ENCODE measurements at regions not wholly inside any gene's neighbourhood (a gene's known extent, or its start where the extent isn't known, plus 50 kb on each side); places are given as distances from the start of the nearest gene placed in this dataset.
"Not testable (repeated sequence)": the region's sequence is repeated elsewhere in the genome, so short reads cannot be mapped to it uniquely, and the experiment has no call there.

GRCh38 chr21:27772816-27773215, 805.9 kb upstream of the ADAMTS5 start:
- DNase-seq, result no peak

GRCh38 chr21:27771938-27772483, 805.1 kb upstream of the ADAMTS5 start:
- Histone ChIP-seq H3K27ac (peak overlapping the region in 1 of 4 donors; percentile 30), H3K36me3 (no peaks in the 10 kb centered on the region), H3K27me3 (no peaks in the 10 kb centered on the region), H3K9me3 (no peaks in the 10 kb centered on the region), H3K4me3 (no peak overlapping the region), H3K4me1 (peaks cover 0 to 6% (median 0%) of the 10 kb centered on the region in 4 donors)
- DNase-seq (no peak), ATAC-seq (ENCODE audit: low FRiP score in 2 of 2) (no peak)
- TF ChIP-seq POLR2A (IDR thresholded peaks at IDR 0.05), result no peak
- no peak for TF ChIP-seq CTCF (IDR thresholded peaks at IDR 0.05)
- TF ChIP-seq EP300 (IDR thresholded peaks at IDR 0.05), result no peak
- no peak for TF ChIP-seq POLR2AphosphoS5 (IDR thresholded peaks at IDR 0.05)
- 84 to 88% methylated on average over 5 of the region's 5 CpGs for WGBS, 2 donors

More at GRCh38 chr21:27772816-27773215, 805.9 kb upstream of the ADAMTS5 start:
- Histone ChIP-seq H3K4me1 (peaks cover 0 to 6% (median 0%) of the 10 kb centered on the region in 4 donors), H3K27ac (no peak overlapping the region), H3K9me3 (no peaks in the 10 kb centered on the region), H3K27me3 (no peaks in the 10 kb centered on the region), H3K36me3 (no peaks in the 10 kb centered on the region), H3K4me3 (no peak overlapping the region)
- no peak for TF ChIP-seq POLR2A (IDR thresholded peaks at IDR 0.05)
- no peak for ATAC-seq (ENCODE audit: low FRiP score in 2 of 2)

- no peaks in the 10 kb centered on the region for H3K36me3 ChIP-seq
- WGBS, 2 donors, result 89 to 94% methylated on average over 2 of the region's 2 CpGs
- no peak for ATAC-seq (ENCODE audit: low FRiP score in 2 of 2)
- no peak overlapping the region for H3K27ac ChIP-seq
- no peak overlapping the region for H3K4me3 ChIP-seq
- no peak for TF ChIP-seq CTCF (IDR thresholded peaks at IDR 0.05)
- no peak for TF ChIP-seq EP300 (IDR thresholded peaks at IDR 0.05)
- TF ChIP-seq POLR2AphosphoS5 (IDR thresholded peaks at IDR 0.05), result no peak
- TF ChIP-seq POLR2A (IDR thresholded peaks at IDR 0.05), result no peak
- peaks cover 0 to 6% (median 0%) of the 10 kb centered on the region in 4 donors for H3K4me1 ChIP-seq
- DNase-seq, result no peak
- H3K27me3 ChIP-seq, result no peaks in the 10 kb centered on the region
- H3K9me3 ChIP-seq, result no peaks in the 10 kb centered on the region
These were observed 802.9 kb upstream of the ADAMTS5 start for GRCh38 chr21:27769763-27770162.

- DNase-seq; H3K27ac ChIP-seq; H3K27me3 ChIP-seq; H3K36me3 ChIP-seq; H3K9me3 ChIP-seq; H3K4me1 ChIP-seq; H3K4me3 ChIP-seq; ATAC-seq (ENCODE audit: low FRiP score in 2 of 2): not testable (repeated sequence)
- 89 to 90% methylated on average over 5 of the region's 5 CpGs for WGBS, 2 donors
These were observed 801.3 kb upstream of the ADAMTS5 start for GRCh38 chr21:27768046-27768637.

- Histone ChIP-seq H3K4me3 (no peak overlapping the region), H3K27me3 (no peaks in the 10 kb centered on the region), H3K27ac (no peak overlapping the region), H3K4me1 (peaks cover 0 to 6% (median 2%) of the 10 kb centered on the region in 4 donors), H3K9me3 (no peaks in the 10 kb centered on the region), H3K36me3 (no peaks in the 10 kb centered on the region)
- TF ChIP-seq POLR2AphosphoS5 (IDR thresholded peaks at IDR 0.05) (no peak), POLR2A (IDR thresholded peaks at IDR 0.05) (no peak), EP300 (IDR thresholded peaks at IDR 0.05) (no peak), CTCF (IDR thresholded peaks at IDR 0.05) (no peak)
- WGBS, 2 donors, result 77 to 95% methylated on average over 1 of the region's 1 CpG
- no peak for DNase-seq
- ATAC-seq (ENCODE audit: low FRiP score in 2 of 2), result no peak
These were observed 797.2 kb upstream of the ADAMTS5 start for GRCh38 chr21:27764056-27764455.

- 29 to 36% methylated on average over 1 of the region's 1 CpG for WGBS, 2 donors
- peaks cover 0 to 6% (median 2%) of the 10 kb centered on the region in 4 donors for H3K4me1 ChIP-seq
- TF ChIP-seq CTCF (IDR thresholded peaks at IDR 0.05) (no peak), EP300 (IDR thresholded peaks at IDR 0.05) (no peak), POLR2A (IDR thresholded peaks at IDR 0.05) (no peak), POLR2AphosphoS5 (IDR thresholded peaks at IDR 0.05) (no peak)
- no peaks in the 10 kb centered on the region for H3K9me3 ChIP-seq
- H3K27me3 ChIP-seq, result no peaks in the 10 kb centered on the region
- H3K36me3 ChIP-seq, result no peaks in the 10 kb centered on the region
- no peak overlapping the region for H3K4me3 ChIP-seq
- peak overlapping the region in 1 of 4 donors; percentile 11 for H3K27ac ChIP-seq
- DNase-seq, result no peak
- ATAC-seq (ENCODE audit: low FRiP score in 2 of 2), result no peak
These were observed 794.7 kb upstream of the ADAMTS5 start for GRCh38 chr21:27761623-27762022.
